ENCODE measurements at regions not wholly inside any gene's neighbourhood (a gene's known extent, or its start where the extent isn't known, plus 50 kb on each side); places are given as distances from the start of the nearest gene placed in this dataset.
A peak's percentile ranks its signal among the peaks of the same experiment; 100 is the strongest.

GRCh38 chr14:49971156-49972130 lies 78.6 kb downstream of the ARF6 start:
- no peak for DNase-seq

- peak; percentile 33 for DNase-seq
Measured at GRCh38 chr14:49972131-49972671, 79.3 kb downstream of the ARF6 start.

GRCh38 chr14:49972823-49973222 lies 79.9 kb downstream of the ARF6 start:
- DNase-seq = no peak

- no peak for DNase-seq
Measured at GRCh38 chr14:49975276-49975675, 82.4 kb downstream of the ARF6 start.

GRCh38 chr14:49975799-49976198 lies 82.9 kb downstream of the ARF6 start:
- no peak for DNase-seq

GRCh38 chr14:49977126-49977841 lies 84.4 kb downstream of the ARF6 start:
- no peak for DNase-seq

DNA sequence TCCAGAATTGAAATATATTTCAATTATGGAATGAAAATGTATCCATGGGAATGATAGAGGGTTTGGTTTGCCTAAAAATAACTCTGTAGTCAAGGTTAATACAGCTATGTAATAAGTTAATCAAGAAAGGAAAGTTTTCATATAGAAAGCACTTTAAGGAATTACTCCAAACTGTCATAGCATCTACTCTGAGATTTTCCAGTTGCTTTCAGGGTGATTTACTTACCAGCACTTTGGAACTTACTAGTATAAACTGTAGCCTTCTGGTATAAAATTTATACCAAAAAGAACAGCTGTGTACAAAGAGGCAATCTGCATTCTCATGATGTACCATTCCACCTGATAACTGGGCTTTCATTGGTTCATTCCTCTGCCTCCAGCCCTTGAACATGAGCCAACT lies 87.1 kb downstream of the ARF6 start:
- no peak for DNase-seq

DNA sequence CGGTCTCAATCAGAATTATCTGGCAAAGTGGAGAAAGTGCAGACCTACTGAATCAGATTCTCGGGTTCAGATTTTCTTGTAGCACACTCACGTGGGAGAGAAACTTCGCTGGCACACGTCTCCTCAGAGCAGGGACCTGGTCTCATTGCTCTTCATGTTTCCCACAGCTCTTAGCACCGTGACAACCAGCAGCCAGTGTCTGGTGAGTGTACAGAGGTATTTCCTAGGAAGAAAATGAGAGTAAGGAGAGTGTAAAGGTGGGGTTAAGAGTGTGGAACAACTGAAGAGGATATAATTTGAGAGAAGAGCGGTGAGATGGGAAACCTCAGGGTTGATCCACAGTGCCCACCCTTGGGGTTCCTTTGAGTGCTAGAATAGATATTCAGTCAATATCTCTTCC lies 89.2 kb downstream of the ARF6 start:
- no peak for DNase-seq

- DNase-seq = peak; percentile 65
Measured at GRCh38 chr14:49982501-49982951, 89.6 kb downstream of the ARF6 start.

DNA sequence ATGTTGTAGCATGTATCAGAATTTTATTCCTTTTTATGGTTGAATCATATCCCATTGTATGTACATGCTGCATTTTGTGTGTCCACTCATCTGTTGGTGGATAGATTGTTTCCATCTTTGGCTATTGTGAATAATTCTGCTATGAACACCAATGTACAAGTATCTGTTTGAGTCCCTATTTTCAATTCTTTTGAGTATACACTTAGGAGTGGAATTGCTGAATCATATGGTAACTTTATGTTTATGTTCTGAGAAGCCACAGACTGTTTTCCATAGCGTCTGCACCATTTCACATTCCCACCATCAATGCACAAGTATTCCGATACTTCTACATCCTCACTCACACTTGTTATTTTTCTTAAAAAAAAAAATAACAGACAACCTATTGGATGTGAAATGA lies 91.5 kb downstream of the ARF6 start:
- DNase-seq = no peak

DNA sequence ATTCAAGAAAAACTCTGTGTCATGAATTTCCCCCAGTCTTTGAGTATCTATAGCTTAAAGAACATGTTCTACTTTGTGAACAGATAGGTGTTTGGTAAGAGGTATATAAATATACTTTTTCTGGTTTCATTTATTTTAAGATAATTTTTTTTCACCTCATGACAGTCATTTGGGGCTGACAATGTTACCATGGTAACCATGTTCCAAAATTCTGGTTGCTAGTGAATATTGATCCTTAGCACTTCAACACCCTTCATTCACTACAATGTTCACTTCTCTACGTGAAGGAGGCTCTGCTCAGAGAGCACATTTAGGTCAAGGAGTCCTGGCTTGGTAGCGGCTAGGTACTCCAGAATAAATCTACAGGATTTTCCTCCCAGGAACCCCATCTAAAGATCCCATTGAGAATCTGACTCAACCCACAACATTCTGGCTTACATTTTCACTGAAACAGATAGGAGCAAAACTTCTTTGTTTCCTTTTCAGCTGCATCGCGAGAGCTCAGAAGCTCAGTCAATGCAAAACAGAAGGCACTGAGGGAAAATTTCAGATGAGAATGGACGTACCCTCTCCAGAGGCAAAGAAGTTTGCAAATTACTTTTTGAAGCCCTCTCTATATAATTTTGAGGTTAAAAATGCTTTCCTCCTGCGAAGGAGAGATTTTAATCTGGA lies 93.6 kb downstream of the ARF6 start:
- DNase-seq = no peak

DNA sequence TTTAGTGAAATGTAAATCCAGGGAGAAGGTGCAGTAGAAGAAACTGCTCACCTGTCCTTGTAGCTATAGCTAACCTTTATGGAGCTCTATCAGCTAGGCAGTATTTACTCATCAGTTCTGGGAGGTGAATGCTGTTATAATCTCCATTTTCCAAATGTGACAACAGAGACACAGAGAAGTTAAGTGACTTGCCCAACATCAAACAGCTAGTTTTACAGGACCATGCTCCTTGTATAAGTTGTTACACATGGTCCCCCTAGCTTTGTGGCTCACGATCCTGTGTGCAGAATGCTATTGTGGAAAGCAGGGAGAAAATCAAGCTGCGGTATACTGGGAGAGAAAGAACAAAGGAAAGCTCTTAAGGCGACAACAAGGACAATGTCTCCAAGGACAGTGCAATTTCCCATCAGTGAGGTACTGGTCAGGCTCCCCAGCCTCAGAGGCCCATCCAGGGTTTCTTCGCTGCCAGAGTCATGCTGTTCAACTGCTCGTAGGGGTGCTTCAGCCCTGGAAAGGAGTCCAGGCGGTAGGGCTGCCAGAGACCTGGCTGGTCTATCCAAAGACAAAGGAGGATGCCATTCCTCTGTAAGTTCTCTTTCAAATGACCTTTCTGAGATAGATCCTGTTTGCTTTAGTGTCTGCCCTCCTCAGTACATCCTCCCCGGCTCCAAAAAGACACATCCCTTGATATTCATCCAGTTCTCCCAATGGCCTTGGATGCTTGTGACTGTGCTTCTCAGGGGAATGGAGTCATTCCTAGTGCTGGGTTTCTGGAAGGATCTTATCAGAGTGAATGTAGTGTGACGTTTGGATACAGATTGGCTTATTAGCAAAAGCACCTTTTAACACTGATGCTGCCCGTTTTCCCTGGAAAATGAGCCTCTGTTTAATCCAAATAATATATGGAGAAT lies 95.5 kb downstream of the ARF6 start:
- DNase-seq = no peak

- DNase-seq = no peak
Measured at GRCh38 chr14:49989966-49990365, 97.1 kb downstream of the ARF6 start.

GRCh38 chr14:49991491-49991890 lies 98.6 kb downstream of the ARF6 start:
- peak; percentile 71 for DNase-seq

DNA sequence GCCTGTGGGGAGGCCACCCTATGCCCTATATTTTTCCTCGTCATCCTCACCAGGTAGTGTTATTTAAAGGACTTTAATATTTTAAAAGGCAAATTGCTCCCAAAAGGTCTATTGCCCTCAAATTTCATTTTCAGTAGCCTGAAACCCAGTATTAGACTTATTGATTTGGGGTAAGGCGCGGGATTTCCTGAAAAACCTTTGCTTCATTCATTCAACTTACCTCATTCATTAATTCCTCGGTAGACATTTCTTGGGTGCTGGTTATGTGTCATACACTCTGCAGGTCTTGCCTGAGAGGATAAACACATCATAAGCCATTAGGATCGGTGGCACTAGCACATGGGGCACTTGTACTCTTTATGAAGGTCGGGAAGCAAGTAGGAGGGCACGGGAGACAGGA lies 99.2 kb downstream of the ARF6 start:
- DNase-seq = no peak

DNA sequence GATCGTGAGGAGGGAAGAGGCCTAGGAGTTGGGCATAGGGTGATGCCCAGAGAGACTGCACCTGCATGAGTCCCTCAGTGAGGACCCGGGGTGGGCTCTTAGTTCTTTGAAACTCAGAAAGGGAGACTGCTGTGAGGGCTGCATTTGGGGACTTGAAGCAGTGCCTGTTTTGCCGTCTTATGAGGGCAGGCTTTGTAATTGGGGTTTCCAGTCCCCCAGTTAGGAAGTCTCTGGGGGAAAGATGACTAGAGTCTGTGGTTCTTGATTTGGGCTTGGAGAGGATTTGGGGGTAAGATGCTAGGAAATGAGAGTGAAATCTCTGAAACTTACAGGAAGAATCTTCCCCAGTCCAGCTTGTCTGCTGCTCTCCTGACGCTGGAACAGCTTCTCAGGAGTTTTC lies 99.6 kb downstream of the ARF6 start:
- no peak for DNase-seq

GRCh38 chr14:49992901-49993339 lies 100.0 kb downstream of the ARF6 start:
- peak; percentile 73 for DNase-seq

DNA sequence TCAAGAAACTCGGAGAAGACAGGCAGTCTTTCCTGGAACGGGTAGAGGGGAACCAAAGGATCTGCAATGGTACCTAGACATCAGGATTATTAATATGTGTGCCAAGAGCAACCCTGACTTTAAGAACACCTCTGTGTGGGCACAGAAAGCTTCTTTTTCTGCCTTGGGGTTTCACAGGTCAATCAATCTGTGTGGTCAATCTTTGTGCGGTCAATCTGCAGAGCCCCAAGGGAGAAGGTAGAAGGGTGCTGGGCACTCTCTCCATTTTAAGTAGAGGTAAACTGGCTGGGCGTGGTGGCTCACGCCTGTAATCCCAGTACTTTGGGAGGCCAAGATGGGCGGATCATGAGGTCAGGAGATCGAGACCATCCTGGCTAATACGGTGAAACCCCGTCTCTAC lies 100.7 kb downstream of the ARF6 start:
- no peak for DNase-seq

- DNase-seq = no peak
Measured at GRCh38 chr14:49994951-49995561, 102.2 kb downstream of the ARF6 start.

- DNase-seq = no peak
Measured at GRCh38 chr14:49997991-49998390, 105.1 kb downstream of the ARF6 start.

- DNase-seq = no peak
Measured at GRCh38 chr14:49999146-49999761, 106.4 kb downstream of the ARF6 start.

Measured in eye (tissue), 1 donor.